Suprapubic skin (tissue), 4 donors: ENCODE measurements at regions not wholly inside any gene's neighbourhood (a gene's known extent, or its start where the extent isn't known, plus 50 kb on each side); places are given as distances from the start of the nearest gene placed in this dataset.

Experiments used
- DNase-seq, 2 donors: peaks; one replicate each; pipeline ENCODE4 v3.0.0-alpha.2; 2019; ENCODE audit warnings: low spot score in 2 of 2
- H3K27ac ChIP-seq: fragments of 200-600 bp; sonication (generic); one replicate; pipeline ENCODE4 v1.5.1; 2019
- H3K27me3 ChIP-seq: fragments of 200-600 bp; sonication (generic); one replicate; pipeline ENCODE4 v1.5.1; 2019
- H3K36me3 ChIP-seq: fragments of 200-600 bp; sonication (generic); one replicate; pipeline ENCODE4 v1.5.1; 2019
- H3K4me1 ChIP-seq: fragments of 200-600 bp; sonication (generic); one replicate; pipeline ENCODE4 v1.5.1; 2019
- H3K4me3 ChIP-seq: fragments of 200-600 bp; sonication (generic); one replicate; pipeline ENCODE4 v1.5.1; 2019; ENCODE audit warnings: mild to moderate bottlenecking
- H3K9me3 ChIP-seq: fragments of 200-600 bp; sonication (generic); one replicate; pipeline ENCODE4 v1.5.1; 2019
- EP300 ChIP-seq: sonication (generic); formaldehyde crosslinking; IDR thresholded peaks from one replicate; pipeline ENCODE4 v1.6.1; 2017; ENCODE audit warnings: antibody characterized with exemption
- POLR2A ChIP-seq, 2 donors: fragments of 450-650 bp; IDR thresholded peaks; one replicate each; pipeline ENCODE4 v1.6.1; 2017; ENCODE audit warnings: antibody characterized with exemption in 2 of 2, mild to moderate bottlenecking in 2 of 2, moderate library complexity in 2 of 2
- POLR2AphosphoS5 ChIP-seq, 3 donors: sonication (generic); formaldehyde crosslinking; IDR thresholded peaks; one replicate each; pipeline ENCODE4 v1.6.1; 2017; ENCODE audit warnings: antibody characterized with exemption in 3 of 3
- WGBS: methylation state at CpG from one replicate; pipeline ENCODE4 v1.1.5; 2018; 5-methylcytosine and 5-hydroxymethylcytosine counted together

- 72% methylated on average over 6 of the region's 6 CpGs for WGBS
Observed at GRCh38 chr17:54849660-54850059, 51.0 kb upstream of the TOM1L1 start.

More at GRCh38 chr17:54849660-54850059, 51.0 kb upstream of the TOM1L1 start:
- Histone ChIP-seq H3K4me1 (no peaks in the 10 kb centered on the region), H3K36me3 (no peaks in the 10 kb centered on the region), H3K27ac (no peak overlapping the region), H3K27me3 (no peaks in the 10 kb centered on the region), H3K4me3 (no peak overlapping the region), H3K9me3 (no peaks in the 10 kb centered on the region)
- TF ChIP-seq POLR2AphosphoS5 (IDR thresholded peaks at IDR 0.05) (no peak), POLR2A (IDR thresholded peaks at IDR 0.05) (no peak), EP300 (no peak)
- DNase-seq = no peak
